K562 (cell line): ENCODE measurements at regions not wholly inside any gene's neighbourhood (a gene's known extent, or its start where the extent isn't known, plus 50 kb on each side); places are given as distances from the start of the nearest gene placed in this dataset.

ENCODE experiments used
- ATAC-seq: fragments of 200-7000 bp; cut with Tn5 transposase; 3 replicates; pipeline ENCODE4 v1.9.1; 2020; ENCODE audit warnings: moderate library complexity
- BruUV-seq: library from RNA; stranded (reverse); fragments of 400-500 nt; replicated peaks from 2 replicates; lab custom pipeline; 2021; lab: Mats Ljungman, UMichigan
- CTCF ChIA-PET: fragments of 300-600 bp; formaldehyde crosslinking; extraction: SDS; loops from one replicate; lab custom pipeline; 2021; ENCODE audit warnings: low intra/inter-chr PET ratio; lab: Yijun Ruan, JAX
- POLR2A ChIA-PET: fragments of 300-600, 350-650 bp; sonication (Branson Sonifier 250); formaldehyde crosslinking; extraction: SDS; loops from one replicate; lab custom pipeline; 2021; ENCODE audit warnings: antibody characterized with exemption, inconsistent platforms; lab: Yijun Ruan, JAX
- DNase-seq, 4 experiments: peaks; one replicate each; pipeline versions ENCODE4 v3.0.0 to v3.0.0-alpha.2; 2011 to 2018; ENCODE audit warnings: low spot score in 3 of 4, mixed read lengths in 3 of 4; ENCODE audit errors: extremely low read depth in 1 of 4
- FAIRE-seq: peaks from 2 replicates; lab custom pipeline; 2011; peaks lifted over from hg19 to GRCh38; lab: Jason Lieb, UNC
- H2AFZ ChIP-seq: 2 replicates; pipeline ENCODE4 v1.6.0; 2011; ENCODE audit warnings: low read depth, low read length, control low read depth, inconsistent platforms
- H3K27ac ChIP-seq: fragments of 200-600 bp; 3 replicates; pipeline ENCODE4 v1.8.0; 2011; ENCODE audit warnings: low read depth, mild to moderate bottlenecking, control low read depth, inconsistent platforms, low read length, moderate library complexity, mixed read lengths; ENCODE audit errors: extremely low read depth
- H3K27me3 ChIP-seq, 2 experiments: fragments of 300-600 bp in 1 of 2; 2 replicates in 1 of 2; 3 replicates in 1 of 2; pipeline versions ENCODE4 v1.6.0 to v1.8.0; 2011; ENCODE audit warnings: inconsistent platforms in 2 of 2, low read length in 2 of 2, mild to moderate bottlenecking in 1 of 2, mixed read lengths in 1 of 2, moderate library complexity in 1 of 2; ENCODE audit not compliant: control insufficient read depth in 2 of 2, insufficient read depth in 2 of 2
- H3K36me3 ChIP-seq: fragments of 300-600 bp; 3 replicates; pipeline ENCODE4 v1.8.0; 2011; ENCODE audit warnings: mild to moderate bottlenecking, low read length, inconsistent platforms; ENCODE audit not compliant: control insufficient read depth, insufficient read depth
- H3K4me1 ChIP-seq, 2 experiments: fragments of 200-600 bp in 1 of 2; replicated peaks in 1 of 2; 2 replicates in 1 of 2; 3 replicates in 1 of 2; pipeline versions ENCODE4 v1.5.1 to v1.8.0; 2011; ENCODE audit warnings: inconsistent platforms in 2 of 2, low read length in 2 of 2, mild to moderate bottlenecking in 1 of 2, mixed read lengths in 1 of 2, moderate library complexity in 1 of 2; ENCODE audit not compliant: control insufficient read depth in 2 of 2, insufficient read depth in 2 of 2
- H3K4me2 ChIP-seq: 2 replicates; pipeline ENCODE4 v1.6.1; 2011; ENCODE audit warnings: low read length, control low read depth, inconsistent platforms, mixed read lengths; ENCODE audit not compliant: insufficient read depth
- H3K4me3 ChIP-seq: fragments of 200-600 bp; sonication (generic), shearing (Covaris generic); 2 replicates; pipeline ENCODE4 v1.5.1; 2016; ENCODE audit warnings: control low read depth, inconsistent platforms
- H3K79me2 ChIP-seq: fragments of 200-600 bp; 3 replicates; pipeline ENCODE4 v1.8.0; 2011; ENCODE audit warnings: low read length, inconsistent platforms; ENCODE audit not compliant: control insufficient read depth, insufficient read depth
- H3K9ac ChIP-seq, 2 experiments: 2 replicates each; pipeline versions ENCODE4 v1.6.0 to v1.6.1; 2011; ENCODE audit warnings: low read depth in 2 of 2, low read length in 2 of 2, control low read depth in 1 of 2, inconsistent platforms in 1 of 2, mild to moderate bottlenecking in 1 of 2, mixed read lengths in 1 of 2; ENCODE audit not compliant: insufficient read depth in 1 of 2
- H3K9me1 ChIP-seq: one replicate; pipeline ENCODE4 v1.6.0; 2011; ENCODE audit warnings: inconsistent platforms, mild to moderate bottlenecking, low read length, moderate library complexity; ENCODE audit not compliant: control insufficient read depth, insufficient read depth
- H3K9me3 ChIP-seq: replicated peaks from 2 replicates; pipeline ENCODE4 v1.5.1; 2011; ENCODE audit warnings: low read depth, low read length, inconsistent platforms; ENCODE audit not compliant: control insufficient read depth, insufficient read depth
- H4K20me1 ChIP-seq: replicated peaks from 2 replicates; pipeline ENCODE4 v1.6.1; 2011; ENCODE audit warnings: low read length, inconsistent platforms, mixed read lengths; ENCODE audit not compliant: control insufficient read depth, insufficient read depth
- ELK1 ChIP-seq: sonication (generic); formaldehyde crosslinking; IDR thresholded peaks from 2 replicates; pipeline ENCODE4 v1.8.1; 2022; ENCODE audit warnings: missing genetic modification reagents
- FOXA1 ChIP-seq: fragments of 450-650 bp; IDR thresholded peaks from 2 replicates; pipeline ENCODE4 v1.6.1; 2016; ENCODE audit warnings: mild to moderate bottlenecking, borderline replicate concordance
- GATAD2A ChIP-seq: fragments of 450-650 bp; IDR thresholded peaks from 2 replicates; pipeline ENCODE4 v1.6.1; 2017
- HDAC8 ChIP-seq: fragments of 450-650 bp; IDR thresholded peaks from 2 replicates; pipeline ENCODE4 v1.6.1; 2016; ENCODE audit warnings: mild to moderate bottlenecking, missing genetic modification characterization, moderate library complexity, missing compliant biosample characterization
- HMGXB4 ChIP-seq: sonication (generic); formaldehyde crosslinking; IDR thresholded peaks from 2 replicates; pipeline ENCODE4 v1.8.1; 2023; ENCODE audit warnings: mild to moderate bottlenecking, missing genetic modification reagents
- HNRNPH1 ChIP-seq: fragments of 200-400 bp; formaldehyde crosslinking; optimal IDR thresholded peaks from 2 replicates; pipeline ENCODE3; 2017; ENCODE audit warnings: low read depth, mild to moderate bottlenecking, low read length, moderate library complexity
- PHB2 ChIP-seq: fragments of 450-650 bp; IDR thresholded peaks from 2 replicates; pipeline ENCODE4 v1.6.1; 2017; ENCODE audit warnings: low read depth
- TCF3 ChIP-seq: sonication (generic); formaldehyde crosslinking; IDR thresholded peaks from 2 replicates; pipeline ENCODE4 v1.4.0; 2020; ENCODE audit warnings: mild to moderate bottlenecking, missing genetic modification reagents
- TGIF2 ChIP-seq: sonication (generic); formaldehyde crosslinking; IDR thresholded peaks from 2 replicates; pipeline ENCODE4 v1.8.1; 2022; ENCODE audit warnings: mild to moderate bottlenecking, missing genetic modification reagents, moderate library complexity
- ZC3H11A ChIP-seq: IDR thresholded peaks from 2 replicates; pipeline ENCODE4 v1.6.1; 2012; ENCODE audit warnings: low read depth, low read length, improper control_type of control experiment
- ZNF133 ChIP-seq: fragments of 250-450 bp; sonication (Bioruptor Pico); IDR thresholded peaks from 2 replicates; pipeline ENCODE4 v1.4.0; 2020; ENCODE audit warnings: mild to moderate bottlenecking
- ZNF165 ChIP-seq: fragments of 250-450 bp; sonication (Bioruptor Pico); IDR thresholded peaks from 2 replicates; pipeline ENCODE4 v1.4.0; 2020; ENCODE audit warnings: borderline replicate concordance
- WGBS: fragments of 100-300 bp; shearing (Covaris generic); methylation state at CpG from one replicate; pipeline ENCODE4 v1.1.6; 2016; ENCODE audit warnings: low coverage, mixed read lengths; ENCODE audit not compliant: insufficient coverage; ENCODE audit errors: missing lambda C conversion rate; 5-methylcytosine and 5-hydroxymethylcytosine counted together
- in situ Hi-C: fragments of 300-500 bp; cut with MboI; formaldehyde crosslinking; loops from 4 replicates; pipeline ENCODE4 v1.15.0; 2018; ENCODE audit warnings: inconsistent platforms, mixed read lengths
- intact Hi-C: fragments of 100-400 bp; cut with micrococcal nuclease; formaldehyde crosslinking; loops from 2 replicates; pipeline ENCODE4 v1.14.2; 2022

GRCh38 chr22:48594016-48594756, 1233.5 kb downstream of the BRD1 start (continued):
- no peak for TF ChIP-seq HMGXB4 (CRISPR knock-in tag)
- TF ChIP-seq HDAC8 (tag): no peak
- no peak for TF ChIP-seq TCF3 (CRISPR knock-in tag)
- TF ChIP-seq GATAD2A: no peak

- DNase-seq (no peak), ATAC-seq (no peak), FAIRE-seq (no peak)
- H3K4me1 ChIP-seq: no peaks in the 10 kb centered on the region; a peak in 1 of 5 replicates
- H3K79me2 ChIP-seq: no peaks in the 10 kb centered on the region
- BruUV-seq: no TSS peak
- in situ Hi-C loops: no loop called here
- no peak overlapping the region for H3K9ac ChIP-seq
- no peaks in the 10 kb centered on the region for H3K36me3 ChIP-seq
- H4K20me1 ChIP-seq: no peaks in the 10 kb centered on the region
- intact Hi-C loops: no loop called here
- WGBS: 0% methylated on average over 5 of the region's 15 CpGs
- H3K4me2 ChIP-seq: no peak overlapping the region
- POLR2A ChIA-PET: no interaction called here
- CTCF ChIA-PET: no interaction called here
- H3K27me3 ChIP-seq: no peaks in the 10 kb centered on the region; a peak in 1 of 5 replicates
- no peaks in the 10 kb centered on the region for H3K9me1 ChIP-seq
- H3K9me3 ChIP-seq: no peaks in the 10 kb centered on the region
- no peak overlapping the region for H3K27ac ChIP-seq
- TF ChIP-seq ELK1 (CRISPR knock-in tag) (no peak), HNRNPH1 (no peak), ZNF165 (CRISPR knock-in tag) (no peak), ZNF133 (CRISPR knock-in tag) (no peak), ZC3H11A (no peak), PHB2 (no peak), TGIF2 (CRISPR knock-in tag) (no peak), FOXA1 (no peak)
- H3K4me3 ChIP-seq: no peak overlapping the region
- H2AFZ ChIP-seq: no peak overlapping the region
Measured at GRCh38 chr22:48593551-48593950, 1234.1 kb downstream of the BRD1 start.
